Daoy (cell line): ENCODE measurements at regions not wholly inside any gene's neighbourhood (a gene's known extent, or its start where the extent isn't known, plus 50 kb on each side); places are given as distances from the start of the nearest gene placed in this dataset.

Source experiments
- DNase-seq: peaks from one replicate; pipeline ENCODE4 v3.0.0-alpha.2; 2015; ENCODE audit warnings: low read depth

GRCh38 chr2:7711167-7711566 is 794.0 kb downstream of the RNF144A start:
- no peak for DNase-seq

- no peak for DNase-seq
Measured at GRCh38 chr2:7719876-7720275, 802.7 kb downstream of the RNF144A start.

- no peak for DNase-seq
Measured at GRCh38 chr2:7721413-7721995, 804.3 kb downstream of the RNF144A start.

GRCh38 chr2:7722212-7722910 is 805.1 kb downstream of the RNF144A start:
- DNase-seq = no peak

GRCh38 chr2:7724336-7724735 is 807.1 kb downstream of the RNF144A start:
- DNase-seq = no peak

- no peak for DNase-seq
Measured at GRCh38 chr2:7725171-7725849, 808.1 kb downstream of the RNF144A start.

GRCh38 chr2:7725850-7726242 is 808.6 kb downstream of the RNF144A start:
- no peak for DNase-seq

GRCh38 chr2:7726989-7727388 is 809.8 kb downstream of the RNF144A start:
- no peak for DNase-seq

- DNase-seq = no peak
Measured at GRCh38 chr2:7728388-7728787, 811.2 kb downstream of the RNF144A start.

- DNase-seq = no peak
Measured at GRCh38 chr2:7730449-7730848, 813.2 kb downstream of the RNF144A start.

- DNase-seq = no peak
Measured at GRCh38 chr2:7730990-7731389, 813.8 kb downstream of the RNF144A start.

- DNase-seq = no peak
Measured at GRCh38 chr2:7732497-7732896, 815.3 kb downstream of the RNF144A start.

GRCh38 chr2:7736646-7737305 is 819.6 kb downstream of the RNF144A start:
- no peak for DNase-seq

GRCh38 chr2:7738596-7738995 is 821.4 kb downstream of the RNF144A start:
- DNase-seq = no peak

GRCh38 chr2:7740114-7740513 is 822.9 kb downstream of the RNF144A start:
- DNase-seq = no peak

GRCh38 chr2:7742301-7742700 is 825.1 kb downstream of the RNF144A start:
- DNase-seq = no peak

GRCh38 chr2:7744827-7745226 is 827.6 kb downstream of the RNF144A start:
- no peak for DNase-seq

GRCh38 chr2:7745369-7745768 is 828.2 kb downstream of the RNF144A start:
- DNase-seq = no peak

GRCh38 chr2:7748717-7749415 is 831.7 kb downstream of the RNF144A start:
- no peak for DNase-seq

- DNase-seq = no peak
Measured at GRCh38 chr2:7749895-7750559, 832.8 kb downstream of the RNF144A start.

GRCh38 chr2:7752291-7752690 is 835.1 kb downstream of the RNF144A start:
- no peak for DNase-seq

- no peak for DNase-seq
Measured at GRCh38 chr2:7753777-7754176, 836.6 kb downstream of the RNF144A start.
